AG04450 (cell line): ENCODE measurements at regions not wholly inside any gene's neighbourhood (a gene's known extent, or its start where the extent isn't known, plus 50 kb on each side); places are given as distances from the start of the nearest gene placed in this dataset.

Source experiments
- CTCF ChIA-PET: fragments of 300-600, 350-600 bp; formaldehyde crosslinking; extraction: SDS; loops from one replicate; lab custom pipeline; 2022; ENCODE audit warnings: antibody characterized with exemption, inconsistent platforms; lab: Charles Lee
- POLR2A ChIA-PET: fragments of 350-600 bp; formaldehyde crosslinking; extraction: SDS; loops from one replicate; lab custom pipeline; 2021; ENCODE audit warnings: antibody characterized with exemption, inconsistent platforms; lab: Yijun Ruan, JAX
- DNase-seq: peaks from one replicate; pipeline ENCODE4 v3.0.0-alpha.2; 2011; ENCODE audit warnings: low read depth, low spot score
- H3K27ac ChIP-seq: one replicate; pipeline ENCODE4 v1.5.1; 2012; ENCODE audit warnings: low read depth, low read length, control low read depth
- H3K27me3 ChIP-seq: one replicate; pipeline ENCODE4 v1.6.0; 2012; ENCODE audit warnings: low read length; ENCODE audit not compliant: control insufficient read depth, insufficient read depth
- H3K4me3 ChIP-seq: 2 replicates; pipeline ENCODE4 v1.5.1; 2011; ENCODE audit warnings: mild to moderate bottlenecking, low read depth, low read length, control low read depth
- H3K9me3 ChIP-seq: 2 replicates; pipeline ENCODE4 v1.5.1; 2012; ENCODE audit warnings: low read length; ENCODE audit not compliant: control insufficient read depth, insufficient read depth
- TF ChIP-seq, protein P1 (sequence below): IDR thresholded peaks from 2 replicates; pipeline ENCODE4 v1.5.1; 2011; ENCODE audit warnings: low read depth, low read length, control low read depth, inconsistent platforms

DNA sequence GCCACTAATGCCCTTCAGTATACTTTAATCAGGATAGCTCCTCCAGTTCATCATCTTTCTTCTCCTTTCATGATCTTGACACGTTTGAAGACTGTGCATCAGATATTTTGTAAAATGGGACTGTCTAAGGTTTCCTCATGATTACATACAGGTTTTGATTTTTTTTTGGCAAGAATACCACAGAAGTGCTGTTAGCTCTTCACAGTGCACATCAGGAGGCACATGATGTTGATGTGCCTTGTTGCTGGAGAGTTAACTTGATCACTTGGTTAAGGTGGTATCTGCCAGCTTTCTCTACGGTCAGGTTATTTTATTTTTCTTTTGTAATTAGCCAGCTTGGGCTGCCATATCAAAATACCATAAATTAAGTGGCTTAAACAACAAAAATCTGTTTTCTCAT lies 128.6 kb upstream of the IVNS1ABP start:
- POLR2A ChIA-PET: no interaction called here
- Histone ChIP-seq H3K4me3 (no peak overlapping the region), H3K9me3 (no peaks in the 10 kb centered on the region), H3K27ac (no peak overlapping the region), H3K27me3 (peaks cover 2% of the 10 kb centered on the region)
- CTCF ChIA-PET: interaction anchor here (0.5 to 1.0 kb wide), 2 partner anchors 121 to 150 kb away, joined by 3 to 4 read pairs; no protein-coding TSS in a partner anchor
- TF ChIP-seq, protein P1, sequence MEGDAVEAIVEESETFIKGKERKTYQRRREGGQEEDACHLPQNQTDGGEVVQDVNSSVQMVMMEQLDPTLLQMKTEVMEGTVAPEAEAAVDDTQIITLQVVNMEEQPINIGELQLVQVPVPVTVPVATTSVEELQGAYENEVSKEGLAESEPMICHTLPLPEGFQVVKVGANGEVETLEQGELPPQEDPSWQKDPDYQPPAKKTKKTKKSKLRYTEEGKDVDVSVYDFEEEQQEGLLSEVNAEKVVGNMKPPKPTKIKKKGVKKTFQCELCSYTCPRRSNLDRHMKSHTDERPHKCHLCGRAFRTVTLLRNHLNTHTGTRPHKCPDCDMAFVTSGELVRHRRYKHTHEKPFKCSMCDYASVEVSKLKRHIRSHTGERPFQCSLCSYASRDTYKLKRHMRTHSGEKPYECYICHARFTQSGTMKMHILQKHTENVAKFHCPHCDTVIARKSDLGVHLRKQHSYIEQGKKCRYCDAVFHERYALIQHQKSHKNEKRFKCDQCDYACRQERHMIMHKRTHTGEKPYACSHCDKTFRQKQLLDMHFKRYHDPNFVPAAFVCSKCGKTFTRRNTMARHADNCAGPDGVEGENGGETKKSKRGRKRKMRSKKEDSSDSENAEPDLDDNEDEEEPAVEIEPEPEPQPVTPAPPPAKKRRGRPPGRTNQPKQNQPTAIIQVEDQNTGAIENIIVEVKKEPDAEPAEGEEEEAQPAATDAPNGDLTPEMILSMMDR: no peak
- no peak for DNase-seq

DNA sequence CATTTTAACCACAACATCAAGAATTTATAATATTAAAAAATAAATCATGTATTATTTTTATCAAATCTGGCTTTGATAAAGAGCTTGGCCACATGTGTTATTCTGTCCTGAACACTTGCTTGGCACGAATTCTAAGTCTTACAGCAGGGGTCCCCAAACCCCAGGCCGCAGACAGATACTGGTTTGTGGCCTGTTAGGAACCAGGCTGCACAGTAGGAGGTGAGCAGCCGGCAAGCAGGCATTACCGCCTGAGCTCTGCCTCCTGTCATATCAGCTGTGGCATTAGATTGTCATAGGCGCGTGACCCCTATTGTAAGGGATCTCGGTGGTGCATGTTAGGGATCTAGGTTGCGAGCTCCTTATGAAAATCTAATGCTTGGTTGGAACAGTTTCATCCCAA lies 127.6 kb upstream of the IVNS1ABP start:
- H3K9me3 ChIP-seq: no peaks in the 10 kb centered on the region
- DNase-seq: no peak
- no peaks in the 10 kb centered on the region for H3K27me3 ChIP-seq
- ChIA-PET POLR2A (no interaction called here), CTCF (no interaction called here)
- TF ChIP-seq, protein P1: no peak
- H3K4me3 ChIP-seq: no peak overlapping the region
- H3K27ac ChIP-seq: no peak overlapping the region

DNA sequence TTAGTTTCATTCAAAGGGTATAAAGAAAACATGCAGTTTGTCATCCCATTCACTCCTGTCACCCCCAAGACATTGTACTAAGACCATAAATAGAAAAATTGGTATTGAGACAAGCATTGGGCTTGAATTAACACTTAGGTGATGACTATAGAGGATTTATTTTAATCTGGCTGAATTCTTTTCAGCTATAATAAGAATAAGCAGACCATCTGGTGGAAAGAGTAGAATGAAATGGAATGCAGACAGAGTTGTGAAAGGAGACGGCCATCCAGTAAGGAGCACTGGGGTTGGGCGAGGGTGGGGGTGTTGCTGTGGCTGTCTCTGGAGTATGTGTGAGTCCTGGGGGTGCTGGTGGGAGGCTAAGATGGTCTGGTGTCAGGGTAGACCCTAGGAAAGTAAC lies 125.0 kb upstream of the IVNS1ABP start:
- Histone ChIP-seq H3K9me3 (no peaks in the 10 kb centered on the region), H3K27me3 (peaks cover 2% of the 10 kb centered on the region), H3K4me3 (no peak overlapping the region), H3K27ac (no peak overlapping the region)
- DNase-seq: no peak
- ChIA-PET POLR2A (interaction anchor here (1.0 kb wide), 1 partner anchor 205 kb away, joined by 3 read pairs; no protein-coding TSS in a partner anchor), CTCF (interaction anchor here (1.9 to 2.7 kb wide), 2 partner anchors 154 to 228 kb away, joined by 6 to 8 read pairs; no protein-coding TSS in a partner anchor)
- TF ChIP-seq, protein P1: no peak

DNA sequence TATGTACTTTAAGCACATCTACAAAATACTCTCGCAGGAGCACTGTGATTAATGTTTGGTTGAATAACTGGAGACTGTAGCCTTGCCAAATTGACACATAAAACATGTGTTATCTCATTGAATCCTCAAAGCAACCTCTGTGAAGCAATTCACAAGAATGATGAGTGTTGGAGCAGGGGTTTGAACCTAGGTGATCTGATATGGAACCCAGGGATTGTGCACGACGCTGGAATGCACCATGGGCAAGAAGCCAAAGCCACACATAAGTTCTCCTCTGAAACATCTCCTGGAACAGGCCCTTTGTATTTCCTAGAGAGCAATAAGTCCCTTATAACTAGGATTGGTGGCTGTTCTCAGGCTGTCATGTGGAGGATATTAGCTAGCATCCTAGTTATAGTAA lies 124.6 kb upstream of the IVNS1ABP start:
- H3K4me3 ChIP-seq: no peak overlapping the region
- POLR2A ChIA-PET: interaction anchor here (1.0 kb wide), 1 partner anchor 205 kb away, joined by 3 read pairs; no protein-coding TSS in a partner anchor

DNA sequence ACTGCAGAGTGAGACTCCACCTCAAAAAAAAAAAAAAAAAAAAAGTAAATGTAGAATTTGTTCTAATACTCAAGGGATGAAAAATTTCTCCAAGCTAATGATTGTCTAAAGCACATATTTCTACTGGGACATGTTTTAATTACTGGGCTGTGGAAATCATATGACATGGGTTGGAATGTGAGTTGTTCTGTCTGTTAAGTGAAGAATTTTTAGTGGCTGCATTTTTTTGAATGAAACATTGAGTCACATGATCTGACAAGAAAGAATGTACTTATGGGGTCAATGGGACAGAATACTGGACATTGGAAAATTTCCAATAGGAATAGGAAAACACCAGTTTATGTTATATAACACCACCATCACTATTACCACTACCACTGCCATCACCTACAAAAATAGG lies 123.8 kb upstream of the IVNS1ABP start:
- Histone ChIP-seq H3K9me3 (no peaks in the 10 kb centered on the region), H3K27ac (no peak overlapping the region), H3K4me3 (no peak overlapping the region), H3K27me3 (peaks cover 2% of the 10 kb centered on the region)
- no peak for DNase-seq
- POLR2A ChIA-PET: no interaction called here
- TF ChIP-seq, protein P1: no peak
- CTCF ChIA-PET: no interaction called here

More for the DNA sequence above, 124.6 kb upstream of the IVNS1ABP start:
- peak; percentile 23 for DNase-seq
- H3K27me3 ChIP-seq: peaks cover 2% of the 10 kb centered on the region
- no peak overlapping the region for H3K27ac ChIP-seq
- H3K9me3 ChIP-seq: no peaks in the 10 kb centered on the region
- TF ChIP-seq, protein P1: no peak
- CTCF ChIA-PET: interaction anchor here (2.7 kb wide), 1 partner anchor 154 kb away, joined by 8 read pairs; no protein-coding TSS in a partner anchor
